Activated CD8-positive, alpha-beta memory T cell treated with anti-CD3 and anti-CD28 coated beads for 36 hours (primary cell): ENCODE measurements at regions not wholly inside any gene's neighbourhood (a gene's known extent, or its start where the extent isn't known, plus 50 kb on each side); places are given as distances from the start of the nearest gene placed in this dataset.

Experiments used
- CTCF ChIA-PET: fragments of 350-600 bp; sonication (Branson Sonifier 250); formaldehyde crosslinking; loops from one replicate; lab custom pipeline; 2021; ENCODE audit warnings: antibody characterized with exemption; lab: Charles Lee
- POLR2A ChIA-PET: fragments of 350-600 bp; sonication (Branson Sonifier 250); formaldehyde crosslinking; loops from one replicate; lab custom pipeline; 2021; ENCODE audit warnings: antibody characterized with exemption; lab: Charles Lee

- CTCF ChIA-PET = no interaction called here
- POLR2A ChIA-PET = no interaction called here
Observed at GRCh38 chr3:64398006-64398405, 172.7 kb upstream of the PRICKLE2 start.

GRCh38 chr3:64397573-64397972 is 172.3 kb upstream of the PRICKLE2 start:
- ChIA-PET CTCF (no interaction called here), POLR2A (no interaction called here)

GRCh38 chr3:64395490-64395889 is 170.2 kb upstream of the PRICKLE2 start:
- ChIA-PET POLR2A (no interaction called here), CTCF (no interaction called here)

GRCh38 chr3:64393193-64393592 is 167.9 kb upstream of the PRICKLE2 start:
- POLR2A ChIA-PET = no interaction called here
- CTCF ChIA-PET = no interaction called here

GRCh38 chr3:64392001-64392400 is 166.7 kb upstream of the PRICKLE2 start:
- POLR2A ChIA-PET = no interaction called here

GRCh38 chr3:64390893-64391292 is 165.6 kb upstream of the PRICKLE2 start:
- CTCF ChIA-PET = no interaction called here

More at GRCh38 chr3:64392001-64392400, 166.7 kb upstream of the PRICKLE2 start:
- CTCF ChIA-PET = no interaction called here

GRCh38 chr3:64388886-64389285 is 163.6 kb upstream of the PRICKLE2 start:
- ChIA-PET POLR2A (no interaction called here), CTCF (no interaction called here)

More at GRCh38 chr3:64390893-64391292, 165.6 kb upstream of the PRICKLE2 start:
- POLR2A ChIA-PET = no interaction called here

GRCh38 chr3:64387688-64388087 is 162.4 kb upstream of the PRICKLE2 start:
- ChIA-PET POLR2A (no interaction called here), CTCF (no interaction called here)

- CTCF ChIA-PET = no interaction called here
Observed at GRCh38 chr3:64385277-64385676, 160.0 kb upstream of the PRICKLE2 start.

GRCh38 chr3:64384561-64384960 is 159.3 kb upstream of the PRICKLE2 start:
- ChIA-PET CTCF (no interaction called here), POLR2A (no interaction called here)

More at GRCh38 chr3:64385277-64385676, 160.0 kb upstream of the PRICKLE2 start:
- POLR2A ChIA-PET = no interaction called here

- ChIA-PET POLR2A (no interaction called here), CTCF (no interaction called here)
Observed at GRCh38 chr3:64382153-64382552, 156.9 kb upstream of the PRICKLE2 start.

- ChIA-PET POLR2A (no interaction called here), CTCF (no interaction called here)
Observed at GRCh38 chr3:64381367-64381766, 156.1 kb upstream of the PRICKLE2 start.

- ChIA-PET CTCF (interaction anchor here (0.7 kb wide), 1 partner anchor 292 kb away, joined by 5 read pairs; no protein-coding TSS in a partner anchor), POLR2A (no interaction called here)
Observed at GRCh38 chr3:64380546-64380945, 155.3 kb upstream of the PRICKLE2 start.

- CTCF ChIA-PET = no interaction called here
- POLR2A ChIA-PET = no interaction called here
Observed at GRCh38 chr3:64379221-64379620, 154.0 kb upstream of the PRICKLE2 start.

GRCh38 chr3:64377942-64378341 is 152.7 kb upstream of the PRICKLE2 start:
- ChIA-PET CTCF (no interaction called here), POLR2A (no interaction called here)

GRCh38 chr3:64375737-64376136 is 150.5 kb upstream of the PRICKLE2 start:
- ChIA-PET POLR2A (no interaction called here), CTCF (no interaction called here)

- ChIA-PET CTCF (no interaction called here), POLR2A (no interaction called here)
Observed at GRCh38 chr3:64369390-64369789, 144.1 kb upstream of the PRICKLE2 start.

GRCh38 chr3:64368257-64369020 is 143.2 kb upstream of the PRICKLE2 start:
- ChIA-PET CTCF (no interaction called here), POLR2A (no interaction called here)

- CTCF ChIA-PET = no interaction called here
- POLR2A ChIA-PET = no interaction called here
Observed at GRCh38 chr3:64365877-64366276, 140.6 kb upstream of the PRICKLE2 start.

- POLR2A ChIA-PET = no interaction called here
- CTCF ChIA-PET = no interaction called here
Observed at GRCh38 chr3:64363842-64364241, 138.6 kb upstream of the PRICKLE2 start.

- ChIA-PET POLR2A (interaction anchor here (0.6 kb wide), 1 partner anchor 154 kb away, joined by 3 read pairs; no protein-coding TSS in a partner anchor), CTCF (no interaction called here)
Observed at GRCh38 chr3:64361962-64362735, 136.9 kb upstream of the PRICKLE2 start.
